ENCODE measurements at regions not wholly inside any gene's neighbourhood (a gene's known extent, or its start where the extent isn't known, plus 50 kb on each side); places are given as distances from the start of the nearest gene placed in this dataset.

DNA sequence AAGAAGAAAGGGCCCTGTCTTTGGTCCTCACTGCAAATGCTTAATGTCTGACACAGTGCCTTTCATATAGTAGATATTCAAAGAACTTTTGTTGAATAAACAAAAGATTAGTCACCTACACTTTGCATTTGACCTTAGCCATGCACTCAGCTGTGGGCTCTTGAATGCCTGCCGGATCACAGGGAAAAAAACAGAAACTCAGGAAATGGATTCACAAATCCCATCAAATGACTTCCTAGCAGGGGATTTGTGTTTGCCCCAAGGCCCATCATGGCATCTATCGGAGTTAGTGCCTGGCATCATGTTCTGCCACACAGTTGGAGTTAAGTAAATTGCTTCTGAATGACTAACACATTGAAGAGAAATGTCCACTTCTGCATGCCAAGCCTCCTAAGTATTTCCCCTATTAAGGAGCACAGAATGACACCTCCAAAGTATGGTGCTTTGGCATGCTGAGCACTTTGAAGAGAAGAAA is 72.3 kb upstream of the DST start:
- H3K27ac ChIP-seq, result peak overlapping the region; percentile 19 to 74
- no peak for DNase-seq (ENCODE audit: low spot score)
- no peaks in the 10 kb centered on the region for H3K27me3 ChIP-seq
- no peak overlapping the region for H3K4me3 ChIP-seq
- H3K4me1 ChIP-seq, result peaks cover 0 to 32% of the 10 kb centered on the region in 2 donors
- H3K9me3 ChIP-seq, result no peaks in the 10 kb centered on the region
- TF ChIP-seq, protein P1, sequence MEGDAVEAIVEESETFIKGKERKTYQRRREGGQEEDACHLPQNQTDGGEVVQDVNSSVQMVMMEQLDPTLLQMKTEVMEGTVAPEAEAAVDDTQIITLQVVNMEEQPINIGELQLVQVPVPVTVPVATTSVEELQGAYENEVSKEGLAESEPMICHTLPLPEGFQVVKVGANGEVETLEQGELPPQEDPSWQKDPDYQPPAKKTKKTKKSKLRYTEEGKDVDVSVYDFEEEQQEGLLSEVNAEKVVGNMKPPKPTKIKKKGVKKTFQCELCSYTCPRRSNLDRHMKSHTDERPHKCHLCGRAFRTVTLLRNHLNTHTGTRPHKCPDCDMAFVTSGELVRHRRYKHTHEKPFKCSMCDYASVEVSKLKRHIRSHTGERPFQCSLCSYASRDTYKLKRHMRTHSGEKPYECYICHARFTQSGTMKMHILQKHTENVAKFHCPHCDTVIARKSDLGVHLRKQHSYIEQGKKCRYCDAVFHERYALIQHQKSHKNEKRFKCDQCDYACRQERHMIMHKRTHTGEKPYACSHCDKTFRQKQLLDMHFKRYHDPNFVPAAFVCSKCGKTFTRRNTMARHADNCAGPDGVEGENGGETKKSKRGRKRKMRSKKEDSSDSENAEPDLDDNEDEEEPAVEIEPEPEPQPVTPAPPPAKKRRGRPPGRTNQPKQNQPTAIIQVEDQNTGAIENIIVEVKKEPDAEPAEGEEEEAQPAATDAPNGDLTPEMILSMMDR (IDR thresholded peaks at IDR 0.05), result no peak
- H3K36me3 ChIP-seq, result no peaks in the 10 kb centered on the region

DNA sequence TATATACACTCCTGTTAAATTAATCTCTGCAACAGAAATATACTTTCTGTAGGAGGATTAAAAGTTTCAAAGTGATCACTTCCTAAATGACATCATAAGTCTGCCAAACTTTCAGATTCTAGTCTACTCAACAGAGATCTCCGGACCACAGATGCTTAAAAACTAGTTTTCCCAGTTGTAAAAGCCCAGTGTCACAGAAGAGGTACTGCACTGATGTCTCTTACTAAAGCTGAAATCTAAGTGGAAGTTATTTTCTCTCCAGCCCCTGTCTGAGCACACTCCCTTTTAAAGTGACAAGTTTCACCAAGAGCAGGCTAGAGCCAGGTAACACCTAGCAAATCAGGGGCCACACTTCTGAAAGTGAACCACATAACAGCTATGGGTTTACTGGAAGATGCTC is 71.6 kb upstream of the DST start:
- peak overlapping the region; percentile 19 to 74 for H3K27ac ChIP-seq
- H3K9me3 ChIP-seq, result no peaks in the 10 kb centered on the region
- no peak overlapping the region for H3K4me3 ChIP-seq
- no peaks in the 10 kb centered on the region for H3K36me3 ChIP-seq
- TF ChIP-seq, protein P1 (IDR thresholded peaks at IDR 0.05), result no peak
- H3K4me1 ChIP-seq, result peaks cover 0 to 32% of the 10 kb centered on the region in 2 donors
- no peak for DNase-seq (ENCODE audit: low spot score)
- no peaks in the 10 kb centered on the region for H3K27me3 ChIP-seq

DNA sequence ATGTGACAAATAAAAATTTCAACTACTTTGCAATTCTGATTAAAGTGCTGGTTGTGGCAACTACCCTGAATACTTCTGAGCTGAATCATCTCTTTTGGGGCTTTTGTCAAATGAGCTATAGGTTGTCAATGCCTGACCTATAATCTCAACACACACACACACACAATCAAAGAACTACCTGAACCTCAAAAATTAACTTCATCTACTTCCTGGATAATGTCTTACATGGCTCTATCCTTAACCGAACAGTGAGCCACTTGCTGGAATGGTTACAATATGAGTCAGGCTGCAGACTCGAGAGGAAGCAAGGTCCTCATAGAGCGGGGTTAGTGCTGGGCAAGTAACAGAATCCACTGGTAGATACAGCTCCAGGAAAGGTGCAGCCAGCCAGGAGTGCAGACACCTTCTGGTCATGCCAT is 70.6 kb upstream of the DST start:
- peaks cover 0 to 38% of the 10 kb centered on the region in 2 donors for H3K4me1 ChIP-seq
- DNase-seq (ENCODE audit: low spot score), result peak; percentile 68
- H3K9me3 ChIP-seq, result no peaks in the 10 kb centered on the region
- peak overlapping the region; percentile 51 to 74 for H3K27ac ChIP-seq
- H3K27me3 ChIP-seq, result no peaks in the 10 kb centered on the region
- TF ChIP-seq, protein P1 (IDR thresholded peaks at IDR 0.05), result no peak
- H3K4me3 ChIP-seq, result no peak overlapping the region
- H3K36me3 ChIP-seq, result no peaks in the 10 kb centered on the region

DNA sequence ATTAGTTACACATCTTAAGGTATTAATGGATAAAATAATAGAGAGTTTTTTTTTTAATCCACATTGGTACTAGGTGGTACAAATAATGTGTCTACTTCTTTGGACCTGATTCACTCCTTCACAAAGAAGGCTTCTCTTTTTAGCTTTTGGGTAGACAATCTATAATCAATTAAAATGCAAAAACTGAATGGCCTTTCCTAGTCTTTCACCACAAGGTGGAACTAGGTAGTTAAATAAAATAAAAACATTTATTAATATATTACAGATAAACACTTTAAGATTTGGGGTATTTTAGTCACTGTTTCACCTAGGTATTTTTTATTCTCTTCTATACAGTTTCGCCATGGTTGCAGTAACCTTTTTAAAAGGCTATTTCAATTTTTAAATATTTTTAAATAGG is 68.3 kb upstream of the DST start:
- Histone ChIP-seq H3K27ac (no peak overlapping the region), H3K4me1 (peaks cover 0 to 44% of the 10 kb centered on the region in 2 donors), H3K4me3 (no peak overlapping the region), H3K27me3 (no peaks in the 10 kb centered on the region), H3K9me3 (no peaks in the 10 kb centered on the region), H3K36me3 (no peaks in the 10 kb centered on the region)
- TF ChIP-seq, protein P1 (IDR thresholded peaks at IDR 0.05), result no peak
- no peak for DNase-seq (ENCODE audit: low spot score)

DNA sequence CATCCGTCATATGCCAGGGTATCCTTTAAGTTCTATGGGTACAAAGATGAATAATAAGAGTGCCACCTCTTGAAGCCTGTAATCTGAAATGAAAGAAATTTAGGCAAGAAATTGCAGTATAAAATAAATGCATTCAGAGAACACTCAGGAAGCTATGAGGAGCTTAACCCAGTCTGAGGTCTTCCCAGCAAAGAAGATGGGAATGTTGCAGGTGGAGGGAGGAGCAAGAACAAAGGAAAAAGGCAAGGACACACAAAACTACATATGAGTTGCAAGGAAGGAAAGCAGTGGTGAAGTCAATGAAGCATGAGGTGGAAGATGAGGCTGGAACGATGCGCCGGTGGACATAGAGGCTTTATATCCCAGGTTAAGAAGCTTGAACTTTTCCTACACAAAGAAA is 67.0 kb upstream of the DST start:
- Histone ChIP-seq H3K27me3 (no peaks in the 10 kb centered on the region), H3K4me1 (peaks cover 0 to 31% of the 10 kb centered on the region in 2 donors), H3K36me3 (no peaks in the 10 kb centered on the region), H3K4me3 (no peak overlapping the region), H3K27ac (no peak overlapping the region), H3K9me3 (no peaks in the 10 kb centered on the region)
- TF ChIP-seq, protein P1 (IDR thresholded peaks at IDR 0.05), result no peak
- DNase-seq (ENCODE audit: low spot score), result no peak

Data from right atrium auricular region (tissue), 2 donors.